GM18511 (cell line): ENCODE measurements at regions not wholly inside any gene's neighbourhood (a gene's known extent, or its start where the extent isn't known, plus 50 kb on each side); places are given as distances from the start of the nearest gene placed in this dataset.
"Not testable (repeated sequence)": the region's sequence is repeated elsewhere in the genome, so short reads cannot be mapped to it uniquely, and the experiment has no call there.

ENCODE experiments used
- ATAC-seq: cut with Tn5 transposase; IDR thresholded peaks from one replicate; pipeline ENCODE4 v1.9.1; 2021; ENCODE audit warnings: mild to moderate bottlenecking, moderate library complexity; ENCODE audit not compliant: unreplicated experiment

DNA sequence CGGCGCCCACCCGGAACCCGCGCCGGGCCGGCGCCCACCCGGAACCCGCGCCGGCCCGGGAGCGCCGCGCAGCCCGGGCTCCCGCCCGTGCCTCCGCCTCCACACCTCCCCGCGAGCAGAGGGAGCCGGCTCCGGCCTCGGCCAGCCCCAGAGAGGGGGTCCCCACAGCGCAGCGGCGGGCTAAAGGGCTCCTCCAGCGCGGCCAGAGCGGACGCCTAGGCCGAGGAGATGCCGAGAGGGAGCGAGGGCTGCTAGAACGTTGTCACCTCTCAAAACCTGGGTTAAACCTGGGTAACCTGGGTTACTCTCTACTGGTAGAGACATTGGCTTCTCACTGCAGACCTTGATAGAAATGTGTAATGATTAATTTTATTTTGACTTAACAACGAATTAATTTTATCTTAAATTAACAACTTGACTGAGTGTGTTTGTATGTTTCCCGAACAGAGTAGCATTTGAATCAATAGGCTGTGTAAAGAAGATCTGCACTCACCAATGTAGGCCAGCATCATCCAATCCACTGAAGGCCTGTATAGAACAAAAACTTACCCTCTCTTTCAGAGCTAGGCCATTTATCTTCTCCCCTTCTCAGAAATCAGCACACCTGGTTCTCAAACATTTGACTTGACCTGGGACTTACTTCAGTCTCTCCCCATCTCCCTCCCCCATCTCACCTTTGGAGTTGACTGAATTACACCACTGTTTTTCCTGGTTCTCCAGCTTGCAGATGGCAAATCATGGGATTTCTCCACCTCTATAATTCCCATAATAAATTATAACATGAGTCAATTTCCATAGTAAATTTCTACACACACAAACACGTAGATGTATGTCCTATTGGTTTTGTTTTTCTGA, 242.7 kb downstream of the ASXL3 start:
- no peak for ATAC-seq

DNA sequence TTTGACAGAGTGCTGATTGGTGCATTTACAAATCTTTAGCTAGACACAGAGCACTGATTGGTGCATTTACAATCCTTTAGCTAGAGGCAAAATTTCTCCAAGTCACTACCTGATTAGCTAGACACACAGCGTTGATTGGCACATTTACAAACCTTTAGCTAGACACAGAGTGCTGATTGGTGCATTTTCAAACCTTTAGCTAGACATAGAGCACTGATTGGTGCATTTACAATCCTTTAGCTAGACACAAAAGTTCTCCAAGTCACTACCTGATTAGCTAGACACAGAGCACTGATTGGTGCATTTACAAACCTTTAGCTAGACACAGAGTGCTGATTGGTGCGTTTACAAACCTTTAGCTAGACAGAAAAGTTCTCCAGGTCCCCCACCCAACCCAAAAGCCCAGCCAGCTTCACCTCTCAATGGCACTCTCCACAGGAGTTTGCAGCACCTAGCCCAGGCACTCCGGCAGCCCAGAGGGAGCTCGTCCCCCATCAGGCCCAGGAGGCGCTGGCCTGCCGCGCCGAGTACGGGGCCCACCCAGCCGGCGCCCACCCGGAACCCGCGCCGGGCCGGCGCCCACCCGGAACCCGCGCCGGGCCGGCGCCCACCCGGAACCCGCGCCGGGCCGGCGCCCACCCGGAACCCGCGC, 241.8 kb downstream of the ASXL3 start:
- not testable (repeated sequence) for ATAC-seq

DNA sequence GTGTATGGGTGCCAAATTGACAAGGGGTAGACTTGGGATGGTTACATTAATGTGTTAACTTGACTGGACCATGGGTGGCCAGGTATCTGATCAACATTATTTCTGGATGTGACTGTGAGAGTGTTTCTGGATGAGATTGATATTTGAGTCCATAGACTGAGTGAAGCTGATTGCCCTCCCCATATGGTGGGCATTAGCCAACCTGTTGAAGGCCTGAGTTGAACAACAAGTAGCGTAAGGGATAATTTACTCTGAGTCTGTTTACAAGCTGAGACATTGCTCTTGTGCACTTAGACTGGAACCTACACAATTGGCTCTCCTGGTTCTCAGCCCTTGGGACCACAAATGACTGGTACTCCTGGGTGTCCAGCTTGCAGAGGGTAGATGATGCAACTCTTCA, 240.1 kb downstream of the ASXL3 start:
- no peak for ATAC-seq

DNA sequence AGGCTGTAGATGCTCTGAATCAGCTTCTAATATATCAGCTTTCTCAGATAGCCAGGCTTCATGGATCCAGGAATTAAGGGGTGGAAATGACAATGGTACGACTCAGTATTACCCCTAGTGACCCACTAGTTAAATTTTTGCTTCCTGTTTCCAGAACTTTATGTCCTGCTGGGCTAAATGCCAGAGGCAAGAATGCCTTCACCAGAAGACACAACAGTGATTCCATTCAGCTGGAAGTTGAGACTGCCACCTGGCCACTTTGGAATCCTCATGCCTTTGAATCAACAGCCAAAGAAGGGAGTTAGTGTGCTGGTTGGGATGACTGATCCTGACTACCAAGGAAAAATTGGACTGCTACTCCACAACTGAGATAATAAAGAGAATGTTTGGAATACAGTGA, 239.1 kb downstream of the ASXL3 start:
- no peak for ATAC-seq

DNA sequence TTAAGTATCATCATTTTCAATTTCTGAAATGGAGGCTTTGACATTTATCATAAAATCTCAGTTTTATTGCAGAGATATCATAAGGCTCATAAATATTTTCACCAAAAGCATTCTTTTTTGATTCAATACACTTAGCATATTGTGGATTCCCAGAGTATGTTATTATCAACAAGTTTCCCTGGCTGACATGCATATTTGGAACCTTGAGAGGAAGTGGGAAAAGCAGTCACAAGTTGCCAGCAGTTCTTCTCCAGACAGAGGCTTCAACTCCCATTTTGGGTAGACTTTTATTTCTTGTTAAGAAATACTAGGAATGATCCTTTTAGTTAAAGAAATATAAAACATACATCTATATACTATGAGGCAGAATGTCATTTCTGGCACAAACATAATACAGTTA, 236.5 kb downstream of the ASXL3 start:
- no peak for ATAC-seq

GRCh38 chr18:33812186-33812585, 234.2 kb downstream of the ASXL3 start:
- ATAC-seq, result no peak

DNA sequence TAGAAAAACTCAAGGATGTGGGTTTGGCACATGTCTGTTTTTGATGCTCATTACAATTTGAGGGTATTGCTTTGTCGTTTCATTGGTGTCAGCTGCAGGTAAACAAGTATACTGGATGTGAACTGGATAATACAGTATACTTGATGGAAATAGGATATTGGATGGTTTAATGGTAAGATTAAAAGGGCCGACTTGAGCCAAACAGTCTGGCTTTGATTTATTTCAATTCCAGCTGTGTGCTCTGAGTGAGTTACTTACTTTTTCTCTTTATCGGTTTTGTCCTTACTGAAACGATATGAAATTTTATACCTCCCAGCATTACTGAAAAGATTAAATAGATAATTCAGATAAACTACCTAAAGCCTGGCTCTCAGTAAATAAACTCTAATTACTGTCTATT, 227.6 kb downstream of the ASXL3 start:
- ATAC-seq, result no peak

GRCh38 chr18:33804258-33804657, 226.2 kb downstream of the ASXL3 start:
- no peak for ATAC-seq

DNA sequence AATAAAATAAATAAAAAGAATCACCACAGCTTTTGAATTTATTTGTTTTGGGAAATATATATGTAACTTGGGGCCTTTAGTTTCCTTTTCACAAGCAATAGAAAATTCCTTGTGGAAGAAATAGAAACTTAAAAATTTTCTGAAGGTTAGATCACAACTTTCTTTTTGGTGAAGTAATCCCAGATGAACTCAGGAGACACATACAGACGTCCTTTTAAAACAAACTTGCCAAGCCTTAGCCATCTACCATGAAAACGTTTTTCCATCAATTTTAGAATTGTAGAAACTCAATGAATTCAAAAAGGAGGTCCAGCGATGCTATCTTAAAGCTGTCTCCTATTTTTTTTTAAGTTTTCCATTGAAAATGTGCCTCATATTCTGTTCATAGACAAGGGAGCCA, 225.6 kb downstream of the ASXL3 start:
- ATAC-seq, result no peak

GRCh38 chr18:33802955-33803354, 224.9 kb downstream of the ASXL3 start:
- no peak for ATAC-seq
